ENCODE measurements at regions not wholly inside any gene's neighbourhood (a gene's known extent, or its start where the extent isn't known, plus 50 kb on each side); places are given as distances from the start of the nearest gene placed in this dataset.

DNA sequence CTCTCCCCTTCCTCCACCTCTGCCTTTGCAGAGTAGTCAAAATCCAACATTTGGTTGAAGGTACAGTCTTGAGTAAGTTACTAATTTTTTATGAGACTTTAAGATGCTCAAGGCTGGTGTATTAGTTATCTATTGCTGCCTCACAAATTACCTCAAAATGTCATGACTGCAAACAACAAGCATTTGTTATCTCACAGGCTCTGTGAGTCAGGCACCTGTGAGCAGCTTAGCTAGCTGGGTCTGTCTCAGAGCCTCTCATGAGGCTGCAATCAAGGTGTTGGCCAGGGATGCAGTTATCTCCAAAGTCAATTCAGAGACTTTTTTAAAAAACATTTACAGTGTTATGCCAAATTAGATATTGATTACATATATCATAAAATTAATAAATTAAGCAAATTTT is 371.3 kb upstream of the RGMB start:
- H3K27me3 ChIP-seq (ENCODE audit: insufficient read depth, low read depth), result no peaks in the 10 kb centered on the region
- no peak overlapping the region for H3K4me3 ChIP-seq (IDR thresholded peaks at IDR 0.05; ENCODE audit: insufficient read depth, low read depth, low read length)
- H3K79me2 ChIP-seq (ENCODE audit: insufficient read depth, low read depth), result no peaks in the 10 kb centered on the region
- H2AFZ ChIP-seq (ENCODE audit: low read depth), result no peak overlapping the region
- H4K20me1 ChIP-seq (ENCODE audit: insufficient read depth), result no peaks in the 10 kb centered on the region
- TF ChIP-seq, protein P1, sequence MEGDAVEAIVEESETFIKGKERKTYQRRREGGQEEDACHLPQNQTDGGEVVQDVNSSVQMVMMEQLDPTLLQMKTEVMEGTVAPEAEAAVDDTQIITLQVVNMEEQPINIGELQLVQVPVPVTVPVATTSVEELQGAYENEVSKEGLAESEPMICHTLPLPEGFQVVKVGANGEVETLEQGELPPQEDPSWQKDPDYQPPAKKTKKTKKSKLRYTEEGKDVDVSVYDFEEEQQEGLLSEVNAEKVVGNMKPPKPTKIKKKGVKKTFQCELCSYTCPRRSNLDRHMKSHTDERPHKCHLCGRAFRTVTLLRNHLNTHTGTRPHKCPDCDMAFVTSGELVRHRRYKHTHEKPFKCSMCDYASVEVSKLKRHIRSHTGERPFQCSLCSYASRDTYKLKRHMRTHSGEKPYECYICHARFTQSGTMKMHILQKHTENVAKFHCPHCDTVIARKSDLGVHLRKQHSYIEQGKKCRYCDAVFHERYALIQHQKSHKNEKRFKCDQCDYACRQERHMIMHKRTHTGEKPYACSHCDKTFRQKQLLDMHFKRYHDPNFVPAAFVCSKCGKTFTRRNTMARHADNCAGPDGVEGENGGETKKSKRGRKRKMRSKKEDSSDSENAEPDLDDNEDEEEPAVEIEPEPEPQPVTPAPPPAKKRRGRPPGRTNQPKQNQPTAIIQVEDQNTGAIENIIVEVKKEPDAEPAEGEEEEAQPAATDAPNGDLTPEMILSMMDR (conservative IDR thresholded peaks at IDR 0.05; ENCODE audit: low read depth, low read length), result no peak
- no peak overlapping the region for H3K27ac ChIP-seq
- no peaks in the 10 kb centered on the region for H3K36me3 ChIP-seq (ENCODE audit: insufficient read depth)
- no peaks in the 10 kb centered on the region for H3K4me1 ChIP-seq (ENCODE audit: low read depth, poor library complexity, severe bottlenecking)
- H3K4me2 ChIP-seq, result no peak overlapping the region
- H3K9ac ChIP-seq, result no peak overlapping the region

DNA sequence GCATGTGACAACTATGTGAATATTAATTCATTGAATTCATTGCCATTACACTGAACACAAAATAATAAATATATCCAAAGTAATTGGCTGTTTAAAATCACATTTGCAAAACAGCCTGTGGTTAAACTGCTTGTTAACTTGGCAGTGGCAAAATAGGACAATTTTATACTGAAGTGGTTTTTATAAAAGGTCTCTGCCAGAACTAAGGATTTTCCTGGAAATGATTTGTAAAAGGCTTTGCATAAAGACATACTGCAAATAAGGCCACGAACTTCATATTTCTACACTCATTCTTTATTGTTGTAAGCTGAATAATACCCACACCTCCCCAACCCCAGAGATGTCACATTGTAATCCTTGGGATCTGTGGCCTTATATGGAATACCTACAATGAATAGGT is 370.3 kb upstream of the RGMB start:
- H3K4me1 ChIP-seq (ENCODE audit: low read depth, poor library complexity, severe bottlenecking), result no peaks in the 10 kb centered on the region
- no peak overlapping the region for H2AFZ ChIP-seq (ENCODE audit: low read depth)
- no peak overlapping the region for H3K4me2 ChIP-seq
- no peaks in the 10 kb centered on the region for H3K79me2 ChIP-seq (ENCODE audit: insufficient read depth, low read depth)
- no peaks in the 10 kb centered on the region for H4K20me1 ChIP-seq (ENCODE audit: insufficient read depth)
- H3K27ac ChIP-seq, result no peak overlapping the region
- H3K27me3 ChIP-seq (ENCODE audit: insufficient read depth, low read depth), result no peaks in the 10 kb centered on the region
- H3K9ac ChIP-seq, result no peak overlapping the region
- no peaks in the 10 kb centered on the region for H3K36me3 ChIP-seq (ENCODE audit: insufficient read depth)
- H3K4me3 ChIP-seq (IDR thresholded peaks at IDR 0.05; ENCODE audit: insufficient read depth, low read depth, low read length), result no peak overlapping the region
- TF ChIP-seq, protein P1 (conservative IDR thresholded peaks at IDR 0.05; ENCODE audit: low read depth, low read length), result no peak

DNA sequence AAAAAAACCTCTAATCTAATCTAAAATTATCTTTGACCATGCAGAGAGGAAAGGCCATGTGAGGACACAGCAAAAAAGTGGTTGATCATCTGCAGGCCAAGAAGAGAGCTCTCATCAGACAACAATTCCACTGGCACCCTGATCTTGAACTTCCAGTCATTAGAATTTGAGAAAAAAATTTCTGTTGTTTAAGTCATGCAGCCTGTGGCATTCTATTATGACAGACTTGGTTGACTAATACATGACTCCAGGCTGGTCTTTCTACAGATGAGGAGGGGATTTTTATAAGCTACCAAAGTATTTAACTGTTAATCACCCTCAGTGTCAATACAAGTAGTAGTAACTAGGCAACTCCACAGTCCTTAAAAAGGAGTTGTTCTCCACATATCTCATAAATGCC is 358.5 kb upstream of the RGMB start:
- Histone ChIP-seq H4K20me1 (ENCODE audit: insufficient read depth) (no peaks in the 10 kb centered on the region), H3K79me2 (ENCODE audit: insufficient read depth, low read depth) (no peaks in the 10 kb centered on the region), H3K4me1 (ENCODE audit: low read depth, poor library complexity, severe bottlenecking) (no peaks in the 10 kb centered on the region), H3K27me3 (ENCODE audit: insufficient read depth, low read depth) (no peaks in the 10 kb centered on the region), H3K4me3 (IDR thresholded peaks at IDR 0.05; ENCODE audit: insufficient read depth, low read depth, low read length) (no peak overlapping the region), H3K9ac (no peak overlapping the region), H3K27ac (no peak overlapping the region), H3K36me3 (ENCODE audit: insufficient read depth) (no peaks in the 10 kb centered on the region), H3K4me2 (no peak overlapping the region), H2AFZ (ENCODE audit: low read depth) (no peak overlapping the region)
- TF ChIP-seq, protein P1 (conservative IDR thresholded peaks at IDR 0.05; ENCODE audit: low read depth, low read length), result no peak

DNA sequence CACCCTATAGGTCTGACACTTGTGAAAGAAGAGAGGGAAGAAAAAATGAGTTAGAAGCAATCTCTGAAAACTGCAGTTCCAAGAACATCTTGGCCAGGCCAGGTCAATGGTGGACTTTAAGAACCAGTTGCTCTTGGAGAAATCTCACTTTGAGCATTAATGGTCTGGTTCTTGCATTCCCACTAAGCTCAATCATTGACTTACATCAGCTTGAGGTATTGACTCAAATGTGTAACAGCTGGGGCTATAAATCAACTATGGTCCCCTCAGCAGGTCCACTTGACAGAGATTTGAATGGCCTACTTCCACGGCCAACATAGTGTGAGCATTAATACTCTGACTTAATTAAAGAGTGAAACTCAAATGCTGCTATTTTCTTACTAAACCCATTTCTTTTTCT is 357.8 kb upstream of the RGMB start:
- TF ChIP-seq, protein P1 (conservative IDR thresholded peaks at IDR 0.05; ENCODE audit: low read depth, low read length), result no peak
- no peaks in the 10 kb centered on the region for H3K36me3 ChIP-seq (ENCODE audit: insufficient read depth)
- H2AFZ ChIP-seq (ENCODE audit: low read depth), result no peak overlapping the region
- no peak overlapping the region for H3K27ac ChIP-seq
- no peaks in the 10 kb centered on the region for H3K79me2 ChIP-seq (ENCODE audit: insufficient read depth, low read depth)
- H3K9ac ChIP-seq, result no peak overlapping the region
- H3K4me3 ChIP-seq (IDR thresholded peaks at IDR 0.05; ENCODE audit: insufficient read depth, low read depth, low read length), result no peak overlapping the region
- H3K4me2 ChIP-seq, result no peak overlapping the region
- no peaks in the 10 kb centered on the region for H3K27me3 ChIP-seq (ENCODE audit: insufficient read depth, low read depth)
- H3K4me1 ChIP-seq (ENCODE audit: low read depth, poor library complexity, severe bottlenecking), result no peaks in the 10 kb centered on the region
- no peaks in the 10 kb centered on the region for H4K20me1 ChIP-seq (ENCODE audit: insufficient read depth)

DNA sequence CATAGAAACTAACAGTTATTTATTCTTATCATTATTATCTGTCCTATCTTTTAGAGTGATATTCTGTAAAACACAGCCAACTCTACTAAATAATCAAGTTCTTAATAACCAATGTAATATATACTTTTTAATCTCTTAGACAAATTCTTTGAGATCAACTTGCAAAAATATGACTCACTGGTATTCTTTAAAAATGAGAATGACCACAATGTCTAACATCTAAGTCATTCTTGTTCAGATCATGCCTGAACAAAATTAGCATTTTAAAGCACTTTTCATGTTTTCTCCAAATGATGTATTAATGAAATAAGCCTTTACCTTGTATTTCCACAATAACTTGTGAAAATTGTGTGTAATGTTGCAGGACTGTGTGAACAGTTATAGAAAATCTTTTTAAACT is 356.9 kb upstream of the RGMB start:
- TF ChIP-seq, protein P1 (conservative IDR thresholded peaks at IDR 0.05; ENCODE audit: low read depth, low read length), result no peak
- H3K27ac ChIP-seq, result no peak overlapping the region
- no peaks in the 10 kb centered on the region for H4K20me1 ChIP-seq (ENCODE audit: insufficient read depth)
- no peaks in the 10 kb centered on the region for H3K36me3 ChIP-seq (ENCODE audit: insufficient read depth)
- H3K4me3 ChIP-seq (IDR thresholded peaks at IDR 0.05; ENCODE audit: insufficient read depth, low read depth, low read length), result no peak overlapping the region
- no peaks in the 10 kb centered on the region for H3K79me2 ChIP-seq (ENCODE audit: insufficient read depth, low read depth)
- no peak overlapping the region for H3K9ac ChIP-seq
- no peak overlapping the region for H3K4me2 ChIP-seq
- H2AFZ ChIP-seq (ENCODE audit: low read depth), result no peak overlapping the region
- no peaks in the 10 kb centered on the region for H3K27me3 ChIP-seq (ENCODE audit: insufficient read depth, low read depth)
- no peaks in the 10 kb centered on the region for H3K4me1 ChIP-seq (ENCODE audit: low read depth, poor library complexity, severe bottlenecking)

All from KMS-11 (cell line).